ENCODE measurements at regions not wholly inside any gene's neighbourhood (a gene's known extent, or its start where the extent isn't known, plus 50 kb on each side); places are given as distances from the start of the nearest gene placed in this dataset.

- Histone ChIP-seq H3K36me3 (ENCODE audit: insufficient read depth, low read length) (no peaks in the 10 kb centered on the region), H2AFZ (ENCODE audit: low read length, unreplicated experiment) (no peak overlapping the region), H3K27ac (ENCODE audit: low read depth, low read length) (no peak overlapping the region), H3K4me1 (ENCODE audit: control insufficient read depth, insufficient read depth, low read length, unreplicated experiment) (no peaks in the 10 kb centered on the region), H3K4me3 (ENCODE audit: low read depth, low read length) (no peak overlapping the region), H3K27me3 (ENCODE audit: insufficient read depth, low read length) (no peaks in the 10 kb centered on the region), H3K79me2 (ENCODE audit: control insufficient read depth, insufficient read depth, low read length, unreplicated experiment) (no peaks in the 10 kb centered on the region)
Measured at GRCh38 chr2:145415151-145415550, 895.2 kb upstream of the ZEB2 start.

- H3K27me3 ChIP-seq (ENCODE audit: insufficient read depth, low read length) = no peaks in the 10 kb centered on the region
- no peaks in the 10 kb centered on the region for H3K79me2 ChIP-seq (ENCODE audit: control insufficient read depth, insufficient read depth, low read length, unreplicated experiment)
Measured at GRCh38 chr2:145413261-145414030, 893.5 kb upstream of the ZEB2 start.

GRCh38 chr2:145412155-145412554 is 892.2 kb upstream of the ZEB2 start:
- H3K36me3 ChIP-seq (ENCODE audit: insufficient read depth, low read length) = no peaks in the 10 kb centered on the region
- H3K4me3 ChIP-seq (ENCODE audit: low read depth, low read length) = no peak overlapping the region
- no peak overlapping the region for H3K27ac ChIP-seq (ENCODE audit: low read depth, low read length)
- H3K79me2 ChIP-seq (ENCODE audit: control insufficient read depth, insufficient read depth, low read length, unreplicated experiment) = no peaks in the 10 kb centered on the region
- H2AFZ ChIP-seq (ENCODE audit: low read length, unreplicated experiment) = no peak overlapping the region
- no peaks in the 10 kb centered on the region for H3K4me1 ChIP-seq (ENCODE audit: control insufficient read depth, insufficient read depth, low read length, unreplicated experiment)
- no peaks in the 10 kb centered on the region for H3K27me3 ChIP-seq (ENCODE audit: insufficient read depth, low read length)

More at GRCh38 chr2:145413261-145414030, 893.5 kb upstream of the ZEB2 start:
- H3K36me3 ChIP-seq (ENCODE audit: insufficient read depth, low read length) = no peaks in the 10 kb centered on the region
- no peak overlapping the region for H2AFZ ChIP-seq (ENCODE audit: low read length, unreplicated experiment)
- no peaks in the 10 kb centered on the region for H3K4me1 ChIP-seq (ENCODE audit: control insufficient read depth, insufficient read depth, low read length, unreplicated experiment)
- no peak overlapping the region for H3K27ac ChIP-seq (ENCODE audit: low read depth, low read length)
- H3K4me3 ChIP-seq (ENCODE audit: low read depth, low read length) = no peak overlapping the region

GRCh38 chr2:145411493-145411892 is 891.6 kb upstream of the ZEB2 start:
- Histone ChIP-seq H3K27me3 (ENCODE audit: insufficient read depth, low read length) (no peaks in the 10 kb centered on the region), H3K4me1 (ENCODE audit: control insufficient read depth, insufficient read depth, low read length, unreplicated experiment) (no peaks in the 10 kb centered on the region), H2AFZ (ENCODE audit: low read length, unreplicated experiment) (no peak overlapping the region), H3K4me3 (ENCODE audit: low read depth, low read length) (no peak overlapping the region), H3K27ac (ENCODE audit: low read depth, low read length) (no peak overlapping the region), H3K79me2 (ENCODE audit: control insufficient read depth, insufficient read depth, low read length, unreplicated experiment) (no peaks in the 10 kb centered on the region), H3K36me3 (ENCODE audit: insufficient read depth, low read length) (no peaks in the 10 kb centered on the region)

- no peak overlapping the region for H3K27ac ChIP-seq (ENCODE audit: low read depth, low read length)
Measured at GRCh38 chr2:145410086-145410485, 890.2 kb upstream of the ZEB2 start.

GRCh38 chr2:145408980-145409379 is 889.1 kb upstream of the ZEB2 start:
- H3K36me3 ChIP-seq (ENCODE audit: insufficient read depth, low read length) = no peaks in the 10 kb centered on the region
- H3K27me3 ChIP-seq (ENCODE audit: insufficient read depth, low read length) = no peaks in the 10 kb centered on the region
- H3K79me2 ChIP-seq (ENCODE audit: control insufficient read depth, insufficient read depth, low read length, unreplicated experiment) = no peaks in the 10 kb centered on the region
- H3K4me3 ChIP-seq (ENCODE audit: low read depth, low read length) = no peak overlapping the region
- no peak overlapping the region for H2AFZ ChIP-seq (ENCODE audit: low read length, unreplicated experiment)
- no peak overlapping the region for H3K27ac ChIP-seq (ENCODE audit: low read depth, low read length)
- no peaks in the 10 kb centered on the region for H3K4me1 ChIP-seq (ENCODE audit: control insufficient read depth, insufficient read depth, low read length, unreplicated experiment)

More at GRCh38 chr2:145410086-145410485, 890.2 kb upstream of the ZEB2 start:
- Histone ChIP-seq H3K27me3 (ENCODE audit: insufficient read depth, low read length) (no peaks in the 10 kb centered on the region), H3K36me3 (ENCODE audit: insufficient read depth, low read length) (no peaks in the 10 kb centered on the region), H3K4me3 (ENCODE audit: low read depth, low read length) (no peak overlapping the region), H3K4me1 (ENCODE audit: control insufficient read depth, insufficient read depth, low read length, unreplicated experiment) (no peaks in the 10 kb centered on the region), H3K79me2 (ENCODE audit: control insufficient read depth, insufficient read depth, low read length, unreplicated experiment) (no peaks in the 10 kb centered on the region), H2AFZ (ENCODE audit: low read length, unreplicated experiment) (no peak overlapping the region)

- Histone ChIP-seq H3K27me3 (ENCODE audit: insufficient read depth, low read length) (no peaks in the 10 kb centered on the region), H3K79me2 (ENCODE audit: control insufficient read depth, insufficient read depth, low read length, unreplicated experiment) (no peaks in the 10 kb centered on the region), H3K36me3 (ENCODE audit: insufficient read depth, low read length) (no peaks in the 10 kb centered on the region), H3K4me1 (ENCODE audit: control insufficient read depth, insufficient read depth, low read length, unreplicated experiment) (no peaks in the 10 kb centered on the region), H3K4me3 (ENCODE audit: low read depth, low read length) (no peak overlapping the region), H2AFZ (ENCODE audit: low read length, unreplicated experiment) (no peak overlapping the region), H3K27ac (ENCODE audit: low read depth, low read length) (no peak overlapping the region)
Measured at GRCh38 chr2:145404690-145405089, 884.8 kb upstream of the ZEB2 start.

GRCh38 chr2:145402706-145403277 is 882.9 kb upstream of the ZEB2 start:
- no peaks in the 10 kb centered on the region for H3K4me1 ChIP-seq (ENCODE audit: control insufficient read depth, insufficient read depth, low read length, unreplicated experiment)
- no peak overlapping the region for H3K4me3 ChIP-seq (ENCODE audit: low read depth, low read length)
- no peak overlapping the region for H3K27ac ChIP-seq (ENCODE audit: low read depth, low read length)
- no peak overlapping the region for H2AFZ ChIP-seq (ENCODE audit: low read length, unreplicated experiment)
- no peaks in the 10 kb centered on the region for H3K36me3 ChIP-seq (ENCODE audit: insufficient read depth, low read length)
- no peaks in the 10 kb centered on the region for H3K79me2 ChIP-seq (ENCODE audit: control insufficient read depth, insufficient read depth, low read length, unreplicated experiment)
- H3K27me3 ChIP-seq (ENCODE audit: insufficient read depth, low read length) = no peaks in the 10 kb centered on the region

- H3K36me3 ChIP-seq (ENCODE audit: insufficient read depth, low read length) = no peaks in the 10 kb centered on the region
- no peaks in the 10 kb centered on the region for H3K4me1 ChIP-seq (ENCODE audit: control insufficient read depth, insufficient read depth, low read length, unreplicated experiment)
Measured at GRCh38 chr2:145399131-145399530, 879.2 kb upstream of the ZEB2 start.

GRCh38 chr2:145394181-145394580 is 874.3 kb upstream of the ZEB2 start:
- no peaks in the 10 kb centered on the region for H3K4me1 ChIP-seq (ENCODE audit: control insufficient read depth, insufficient read depth, low read length, unreplicated experiment)
- H3K27ac ChIP-seq (ENCODE audit: low read depth, low read length) = no peak overlapping the region
- no peaks in the 10 kb centered on the region for H3K27me3 ChIP-seq (ENCODE audit: insufficient read depth, low read length)
- no peaks in the 10 kb centered on the region for H3K36me3 ChIP-seq (ENCODE audit: insufficient read depth, low read length)
- H3K4me3 ChIP-seq (ENCODE audit: low read depth, low read length) = no peak overlapping the region
- no peaks in the 10 kb centered on the region for H3K79me2 ChIP-seq (ENCODE audit: control insufficient read depth, insufficient read depth, low read length, unreplicated experiment)
- no peak overlapping the region for H2AFZ ChIP-seq (ENCODE audit: low read length, unreplicated experiment)

More at GRCh38 chr2:145399131-145399530, 879.2 kb upstream of the ZEB2 start:
- Histone ChIP-seq H3K4me3 (ENCODE audit: low read depth, low read length) (no peak overlapping the region), H3K27ac (ENCODE audit: low read depth, low read length) (no peak overlapping the region), H2AFZ (ENCODE audit: low read length, unreplicated experiment) (no peak overlapping the region), H3K27me3 (ENCODE audit: insufficient read depth, low read length) (no peaks in the 10 kb centered on the region), H3K79me2 (ENCODE audit: control insufficient read depth, insufficient read depth, low read length, unreplicated experiment) (no peaks in the 10 kb centered on the region)

- no peak overlapping the region for H3K4me3 ChIP-seq (ENCODE audit: low read depth, low read length)
- H3K27ac ChIP-seq (ENCODE audit: low read depth, low read length) = no peak overlapping the region
- no peaks in the 10 kb centered on the region for H3K4me1 ChIP-seq (ENCODE audit: control insufficient read depth, insufficient read depth, low read length, unreplicated experiment)
- H3K27me3 ChIP-seq (ENCODE audit: insufficient read depth, low read length) = no peaks in the 10 kb centered on the region
- H3K79me2 ChIP-seq (ENCODE audit: control insufficient read depth, insufficient read depth, low read length, unreplicated experiment) = no peaks in the 10 kb centered on the region
- no peaks in the 10 kb centered on the region for H3K36me3 ChIP-seq (ENCODE audit: insufficient read depth, low read length)
- no peak overlapping the region for H2AFZ ChIP-seq (ENCODE audit: low read length, unreplicated experiment)
Measured at GRCh38 chr2:145386973-145387372, 867.1 kb upstream of the ZEB2 start.
